ENCODE measurements at regions not wholly inside any gene's neighbourhood (a gene's known extent, or its start where the extent isn't known, plus 50 kb on each side); places are given as distances from the start of the nearest gene placed in this dataset.

DNA sequence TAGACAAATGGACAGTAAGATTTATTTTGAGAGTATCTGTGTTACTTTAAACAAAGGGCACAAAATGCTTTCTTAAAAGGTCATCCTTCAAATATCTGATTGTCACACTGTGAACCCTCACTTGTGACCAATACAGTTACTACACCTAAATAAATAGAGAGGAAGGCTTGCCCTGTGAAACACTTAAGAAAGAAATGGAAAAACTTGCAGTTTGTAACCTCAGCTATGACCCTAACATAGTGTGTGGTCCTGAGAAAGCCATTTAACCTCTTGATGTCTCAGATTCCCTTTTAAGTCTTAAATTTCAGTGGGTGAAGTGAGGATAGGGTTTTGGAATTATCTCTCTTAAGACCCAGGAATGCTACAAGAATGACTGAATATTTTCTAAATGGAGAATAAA lies 126.7 kb upstream of the SLC27A6 start:
- H3K4me2 ChIP-seq (ENCODE audit: low read depth, low read length): no peak overlapping the region
- no peaks in the 10 kb centered on the region for H3K27me3 ChIP-seq (ENCODE audit: control insufficient read depth in 1 of 2, insufficient read depth in 2 of 2, low read length in 2 of 2)
- DNase-seq (ENCODE audit: low spot score) (no peak), FAIRE-seq (no peak), ATAC-seq (no peak)
- in situ Hi-C loops (cut with HindIII; ENCODE audit: extremely low pct_ligation_motif_present, low pct_unique_long_range_greater_than_20kb) (loop anchor here (25.0 kb wide), 1 partner anchor 626 kb away; no protein-coding TSS in a partner anchor), intact Hi-C loops (cut with micrococcal nuclease; ENCODE audit: unreplicated experiment) (no loop called here)
- no peak overlapping the region for H3K4me3 ChIP-seq (replicated peaks in 1 of 3; ENCODE audit: insufficient read depth in 1 of 3, low read depth in 2 of 3, low read length in 3 of 3)
- ChIA-PET POLR2A (no interaction called here), CTCF (ENCODE audit: low intra/inter-chr PET ratio, low total read pairs) (no interaction called here)
- no peaks in the 10 kb centered on the region for H3K36me3 ChIP-seq (replicated peaks in 1 of 2; ENCODE audit: control insufficient read depth in 1 of 2, insufficient read depth in 2 of 2, low read length in 2 of 2)
- H2AFZ ChIP-seq (ENCODE audit: low read length): no peak overlapping the region
- no peak overlapping the region for H3K9ac ChIP-seq (ENCODE audit: insufficient read depth, low read depth, low read length)
- no peak overlapping the region for H3K27ac ChIP-seq (ENCODE audit: extremely low read length, insufficient read depth, low read length)
- H4K20me1 ChIP-seq (ENCODE audit: insufficient read depth, low read length): no peaks in the 10 kb centered on the region
- no TSS peak for BruUV-seq (replicated peaks)
- H3K4me1 ChIP-seq (ENCODE audit: insufficient read depth, low read length): no peaks in the 10 kb centered on the region
- no peaks in the 10 kb centered on the region for H3K79me2 ChIP-seq (ENCODE audit: insufficient read depth, low read length)
- H3K9me3 ChIP-seq (ENCODE audit: low read length): peaks cover 16% of the 10 kb centered on the region
- TF ChIP-seq ZNF17 (CRISPR knock-in tag; IDR thresholded peaks at IDR 0.05): no peak
- TF ChIP-seq, protein P1, sequence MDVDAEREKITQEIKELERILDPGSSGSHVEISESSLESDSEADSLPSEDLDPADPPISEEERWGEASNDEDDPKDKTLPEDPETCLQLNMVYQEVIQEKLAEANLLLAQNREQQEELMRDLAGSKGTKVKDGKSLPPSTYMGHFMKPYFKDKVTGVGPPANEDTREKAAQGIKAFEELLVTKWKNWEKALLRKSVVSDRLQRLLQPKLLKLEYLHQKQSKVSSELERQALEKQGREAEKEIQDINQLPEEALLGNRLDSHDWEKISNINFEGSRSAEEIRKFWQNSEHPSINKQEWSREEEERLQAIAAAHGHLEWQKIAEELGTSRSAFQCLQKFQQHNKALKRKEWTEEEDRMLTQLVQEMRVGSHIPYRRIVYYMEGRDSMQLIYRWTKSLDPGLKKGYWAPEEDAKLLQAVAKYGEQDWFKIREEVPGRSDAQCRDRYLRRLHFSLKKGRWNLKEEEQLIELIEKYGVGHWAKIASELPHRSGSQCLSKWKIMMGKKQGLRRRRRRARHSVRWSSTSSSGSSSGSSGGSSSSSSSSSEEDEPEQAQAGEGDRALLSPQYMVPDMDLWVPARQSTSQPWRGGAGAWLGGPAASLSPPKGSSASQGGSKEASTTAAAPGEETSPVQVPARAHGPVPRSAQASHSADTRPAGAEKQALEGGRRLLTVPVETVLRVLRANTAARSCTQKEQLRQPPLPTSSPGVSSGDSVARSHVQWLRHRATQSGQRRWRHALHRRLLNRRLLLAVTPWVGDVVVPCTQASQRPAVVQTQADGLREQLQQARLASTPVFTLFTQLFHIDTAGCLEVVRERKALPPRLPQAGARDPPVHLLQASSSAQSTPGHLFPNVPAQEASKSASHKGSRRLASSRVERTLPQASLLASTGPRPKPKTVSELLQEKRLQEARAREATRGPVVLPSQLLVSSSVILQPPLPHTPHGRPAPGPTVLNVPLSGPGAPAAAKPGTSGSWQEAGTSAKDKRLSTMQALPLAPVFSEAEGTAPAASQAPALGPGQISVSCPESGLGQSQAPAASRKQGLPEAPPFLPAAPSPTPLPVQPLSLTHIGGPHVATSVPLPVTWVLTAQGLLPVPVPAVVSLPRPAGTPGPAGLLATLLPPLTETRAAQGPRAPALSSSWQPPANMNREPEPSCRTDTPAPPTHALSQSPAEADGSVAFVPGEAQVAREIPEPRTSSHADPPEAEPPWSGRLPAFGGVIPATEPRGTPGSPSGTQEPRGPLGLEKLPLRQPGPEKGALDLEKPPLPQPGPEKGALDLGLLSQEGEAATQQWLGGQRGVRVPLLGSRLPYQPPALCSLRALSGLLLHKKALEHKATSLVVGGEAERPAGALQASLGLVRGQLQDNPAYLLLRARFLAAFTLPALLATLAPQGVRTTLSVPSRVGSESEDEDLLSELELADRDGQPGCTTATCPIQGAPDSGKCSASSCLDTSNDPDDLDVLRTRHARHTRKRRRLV (CRISPR knock-in tag; IDR thresholded peaks at IDR 0.05): no peak
- no peak for TF ChIP-seq NR2F1 (CRISPR knock-in tag; IDR thresholded peaks at IDR 0.05)
- no peak for TF ChIP-seq ZNF782 (CRISPR knock-in tag; IDR thresholded peaks at IDR 0.05; ENCODE audit: borderline replicate concordance)
- TF ChIP-seq, protein P2, sequence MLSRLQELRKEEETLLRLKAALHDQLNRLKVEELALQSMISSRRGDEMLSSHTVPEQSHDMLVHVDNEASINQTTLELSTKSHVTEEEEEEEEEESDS (CRISPR knock-in tag; IDR thresholded peaks at IDR 0.05; ENCODE audit: borderline replicate concordance): no peak
- no peak for TF ChIP-seq SP2 (CRISPR knock-in tag; IDR thresholded peaks at IDR 0.05)
- TF ChIP-seq ZNF652 (CRISPR knock-in tag; IDR thresholded peaks at IDR 0.05; ENCODE audit: borderline replicate concordance, low read depth): no peak
- no peak for TF ChIP-seq MXI1 (IDR thresholded peaks at IDR 0.05; ENCODE audit: borderline replicate concordance, low read depth, low read length)
- TF ChIP-seq, protein P3, sequence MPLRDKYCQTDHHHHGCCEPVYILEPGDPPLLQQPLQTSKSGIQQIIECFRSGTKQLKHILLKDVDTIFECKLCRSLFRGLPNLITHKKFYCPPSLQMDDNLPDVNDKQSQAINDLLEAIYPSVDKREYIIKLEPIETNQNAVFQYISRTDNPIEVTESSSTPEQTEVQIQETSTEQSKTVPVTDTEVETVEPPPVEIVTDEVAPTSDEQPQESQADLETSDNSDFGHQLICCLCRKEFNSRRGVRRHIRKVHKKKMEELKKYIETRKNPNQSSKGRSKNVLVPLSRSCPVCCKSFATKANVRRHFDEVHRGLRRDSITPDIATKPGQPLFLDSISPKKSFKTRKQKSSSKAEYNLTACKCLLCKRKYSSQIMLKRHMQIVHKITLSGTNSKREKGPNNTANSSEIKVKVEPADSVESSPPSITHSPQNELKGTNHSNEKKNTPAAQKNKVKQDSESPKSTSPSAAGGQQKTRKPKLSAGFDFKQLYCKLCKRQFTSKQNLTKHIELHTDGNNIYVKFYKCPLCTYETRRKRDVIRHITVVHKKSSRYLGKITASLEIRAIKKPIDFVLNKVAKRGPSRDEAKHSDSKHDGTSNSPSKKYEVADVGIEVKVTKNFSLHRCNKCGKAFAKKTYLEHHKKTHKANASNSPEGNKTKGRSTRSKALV (CRISPR knock-in tag; IDR thresholded peaks at IDR 0.05): no peak
- TF ChIP-seq, protein P4, sequence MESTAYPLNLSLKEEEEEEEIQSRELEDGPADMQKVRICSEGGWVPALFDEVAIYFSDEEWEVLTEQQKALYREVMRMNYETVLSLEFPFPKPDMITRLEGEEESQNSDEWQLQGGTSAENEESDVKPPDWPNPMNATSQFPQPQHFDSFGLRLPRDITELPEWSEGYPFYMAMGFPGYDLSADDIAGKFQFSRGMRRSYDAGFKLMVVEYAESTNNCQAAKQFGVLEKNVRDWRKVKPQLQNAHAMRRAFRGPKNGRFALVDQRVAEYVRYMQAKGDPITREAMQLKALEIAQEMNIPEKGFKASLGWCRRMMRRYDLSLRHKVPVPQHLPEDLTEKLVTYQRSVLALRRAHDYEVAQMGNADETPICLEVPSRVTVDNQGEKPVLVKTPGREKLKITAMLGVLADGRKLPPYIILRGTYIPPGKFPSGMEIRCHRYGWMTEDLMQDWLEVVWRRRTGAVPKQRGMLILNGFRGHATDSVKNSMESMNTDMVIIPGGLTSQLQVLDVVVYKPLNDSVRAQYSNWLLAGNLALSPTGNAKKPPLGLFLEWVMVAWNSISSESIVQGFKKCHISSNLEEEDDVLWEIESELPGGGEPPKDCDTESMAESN (CRISPR knock-in tag; conservative IDR thresholded peaks at IDR 0.05): no peak
- no peak for TF ChIP-seq ZNF20 (CRISPR knock-in tag; IDR thresholded peaks at IDR 0.05)
- no peak for TF ChIP-seq SNAPC2 (CRISPR knock-in tag; IDR thresholded peaks at IDR 0.05)
- TF ChIP-seq, protein P5, sequence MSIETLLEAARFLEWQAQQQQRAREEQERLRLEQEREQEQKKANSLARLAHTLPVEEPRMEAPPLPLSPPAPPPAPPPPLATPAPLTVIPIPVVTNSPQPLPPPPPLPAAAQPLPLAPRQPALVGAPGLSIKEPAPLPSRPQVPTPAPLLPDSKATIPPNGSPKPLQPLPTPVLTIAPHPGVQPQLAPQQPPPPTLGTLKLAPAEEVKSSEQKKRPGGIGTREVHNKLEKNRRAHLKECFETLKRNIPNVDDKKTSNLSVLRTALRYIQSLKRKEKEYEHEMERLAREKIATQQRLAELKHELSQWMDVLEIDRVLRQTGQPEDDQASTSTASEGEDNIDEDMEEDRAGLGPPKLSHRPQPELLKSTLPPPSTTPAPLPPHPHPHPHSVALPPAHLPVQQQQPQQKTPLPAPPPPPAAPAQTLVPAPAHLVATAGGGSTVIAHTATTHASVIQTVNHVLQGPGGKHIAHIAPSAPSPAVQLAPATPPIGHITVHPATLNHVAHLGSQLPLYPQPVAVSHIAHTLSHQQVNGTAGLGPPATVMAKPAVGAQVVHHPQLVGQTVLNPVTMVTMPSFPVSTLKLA (IDR thresholded peaks at IDR 0.05): no peak
- no peak for TF ChIP-seq RBM39 (IDR thresholded peaks at IDR 0.05; ENCODE audit: low read depth, low read length, poor library complexity, severe bottlenecking)
- no peak for TF ChIP-seq PAF1 (CRISPR knock-in tag; IDR thresholded peaks at IDR 0.05)
- no peak for TF ChIP-seq KAT7 (CRISPR knock-in tag; IDR thresholded peaks at IDR 0.05; ENCODE audit: borderline replicate concordance)

Measured in HepG2 (cell line).